HG03139 (cell line): ENCODE measurements at regions not wholly inside any gene's neighbourhood (a gene's known extent, or its start where the extent isn't known, plus 50 kb on each side); places are given as distances from the start of the nearest gene placed in this dataset.

Experiments used
- ATAC-seq: cut with Tn5 transposase; IDR thresholded peaks from one replicate; pipeline ENCODE4 v1.9.1; 2021; ENCODE audit not compliant: unreplicated experiment

DNA sequence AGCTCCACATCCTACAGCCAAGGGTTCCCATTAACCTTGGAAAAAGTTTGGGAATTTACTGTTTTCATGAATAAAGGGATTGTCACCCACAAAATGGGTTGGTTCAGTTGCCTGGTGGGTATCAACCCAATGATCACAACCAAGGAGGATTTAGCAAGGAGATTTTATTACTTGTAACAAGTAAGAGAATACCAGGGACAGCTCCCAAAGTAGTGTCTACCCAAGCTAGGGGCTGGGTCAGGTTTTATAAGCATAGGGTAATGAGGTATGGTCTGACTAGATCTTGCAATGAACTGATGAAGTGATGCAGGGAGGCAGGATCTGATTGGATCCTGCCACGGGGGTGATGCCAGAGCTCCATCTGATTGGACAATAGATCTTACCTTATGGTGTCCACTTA, 681.8 kb downstream of the SLC4A3 start:
- no peak for ATAC-seq

DNA sequence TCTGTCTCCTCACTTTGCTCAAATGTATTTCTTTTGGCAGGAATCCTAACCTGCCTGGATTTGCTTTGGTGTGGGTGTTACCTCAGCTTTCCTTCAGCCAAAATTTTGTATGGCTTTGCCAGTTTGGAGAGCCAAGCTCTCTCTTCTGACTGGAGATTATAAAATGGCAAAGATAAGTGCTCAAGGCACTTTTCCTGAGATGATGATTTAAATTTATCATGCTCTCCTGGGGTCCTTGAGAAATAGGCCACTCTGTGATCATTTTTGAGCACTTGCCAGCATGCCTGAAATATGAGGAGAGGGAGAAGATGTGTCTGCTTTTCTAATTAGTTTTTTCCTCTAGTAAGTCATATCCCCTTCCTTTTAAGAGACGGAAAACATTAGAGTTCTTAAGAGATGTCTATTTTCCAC, 683.0 kb downstream of the SLC4A3 start:
- no peak for ATAC-seq

DNA sequence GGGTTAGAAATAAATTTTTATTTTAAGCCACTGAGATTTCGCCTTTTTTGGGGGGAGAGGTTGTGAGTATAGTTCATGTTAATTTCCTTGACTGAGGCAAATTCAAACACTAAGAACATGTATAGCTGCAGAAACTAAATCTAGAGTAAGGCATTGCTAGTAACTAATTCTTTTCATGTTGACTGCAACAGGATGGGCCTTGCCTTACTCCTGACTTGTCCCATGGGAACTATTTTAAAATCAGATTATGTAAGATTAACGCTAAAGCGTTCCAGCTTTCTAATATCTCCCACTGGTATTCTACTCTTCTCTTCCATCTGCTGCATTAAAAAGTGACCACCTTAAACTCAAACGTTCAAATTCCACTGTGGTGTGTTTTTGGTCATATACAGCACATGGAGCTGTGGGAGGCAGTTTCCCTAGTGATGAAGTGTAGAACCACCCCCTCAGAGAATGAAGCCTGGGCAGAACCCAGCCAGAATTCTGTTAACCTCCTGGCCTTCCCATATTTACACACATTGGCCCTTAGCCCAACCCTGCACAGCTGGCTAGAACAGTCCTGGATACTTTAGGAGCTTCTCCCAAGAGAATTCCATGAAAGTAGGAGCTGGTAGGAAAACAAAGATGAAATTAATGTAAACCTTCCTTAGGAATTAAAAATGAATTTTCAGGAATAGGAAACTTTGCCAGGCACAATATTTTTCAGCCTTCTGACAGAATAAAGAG, 687.8 kb downstream of the SLC4A3 start:
- ATAC-seq: no peak

DNA sequence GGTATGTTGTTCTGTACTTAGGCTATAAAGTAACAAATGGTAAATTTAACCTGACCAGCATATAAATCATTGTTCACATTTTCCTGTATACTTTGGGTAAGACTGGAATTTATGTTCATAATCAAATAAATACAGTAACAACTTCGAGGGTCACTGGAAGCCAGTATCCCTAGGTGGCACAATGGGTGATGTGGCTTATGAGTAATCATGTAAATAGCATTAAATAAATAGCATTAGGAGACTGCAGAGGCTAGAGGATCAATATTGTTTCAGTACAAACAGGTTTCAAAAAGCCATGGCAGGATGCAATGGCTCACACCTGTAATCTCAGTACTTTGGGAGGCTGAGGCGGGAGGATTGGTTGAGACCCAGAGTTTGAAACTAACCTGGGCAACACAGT, 690.6 kb downstream of the SLC4A3 start:
- ATAC-seq: no peak

DNA sequence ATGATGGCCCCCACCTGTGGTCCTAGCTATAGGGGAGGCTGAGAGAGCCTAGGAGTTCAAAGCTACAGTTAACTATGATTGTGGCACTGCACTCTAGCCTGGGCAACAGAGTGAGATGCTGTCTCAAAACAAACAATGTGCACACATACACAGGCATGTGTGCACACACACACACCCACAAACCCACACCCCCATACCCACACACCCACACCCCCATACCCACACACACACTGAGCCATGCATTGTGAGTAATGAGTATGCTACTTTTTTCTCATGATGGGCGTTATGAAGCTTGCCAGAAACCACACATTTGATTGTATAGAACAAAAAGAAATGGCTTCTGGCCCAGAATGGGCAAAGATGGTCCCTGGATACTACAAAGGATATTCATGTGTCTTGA, 691.1 kb downstream of the SLC4A3 start:
- no peak for ATAC-seq

DNA sequence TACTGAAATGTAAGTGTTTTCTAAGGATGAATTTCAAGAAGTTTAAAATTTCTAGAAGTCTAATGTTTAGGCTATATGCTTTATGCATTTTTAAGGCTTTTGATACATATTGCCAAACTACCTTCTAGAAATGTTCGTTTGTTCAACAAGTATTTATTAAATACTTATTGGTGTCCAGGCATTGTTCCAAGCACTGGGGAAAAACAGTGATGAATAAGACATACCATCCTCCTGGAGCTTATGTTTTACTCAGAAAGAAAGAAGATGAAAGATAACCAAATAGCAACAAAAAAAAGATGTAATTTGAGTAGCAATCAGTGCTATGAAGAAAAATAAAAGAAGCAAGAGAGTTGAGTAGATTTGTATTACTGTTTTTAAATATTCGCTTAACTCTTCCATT, 692.9 kb downstream of the SLC4A3 start:
- no peak for ATAC-seq

DNA sequence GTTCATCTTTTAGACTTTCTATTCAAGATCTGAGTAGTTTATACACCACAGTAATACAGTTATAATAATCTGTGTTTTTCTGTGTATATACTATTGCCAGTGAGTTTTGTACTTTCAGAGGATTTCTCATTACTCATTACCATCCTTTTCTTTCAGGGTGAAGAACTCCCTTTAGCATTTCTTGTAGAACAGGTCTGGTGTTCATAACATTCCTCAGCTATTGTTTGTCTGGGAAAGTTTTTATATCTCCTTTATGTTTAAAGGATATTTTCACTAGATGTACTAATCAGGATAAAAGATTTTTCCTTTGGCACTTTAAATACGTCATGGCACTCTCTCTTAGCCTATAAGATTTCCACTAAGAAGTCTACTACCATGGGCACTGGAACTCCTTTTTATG, 705.5 kb downstream of the SLC4A3 start:
- no peak for ATAC-seq

DNA sequence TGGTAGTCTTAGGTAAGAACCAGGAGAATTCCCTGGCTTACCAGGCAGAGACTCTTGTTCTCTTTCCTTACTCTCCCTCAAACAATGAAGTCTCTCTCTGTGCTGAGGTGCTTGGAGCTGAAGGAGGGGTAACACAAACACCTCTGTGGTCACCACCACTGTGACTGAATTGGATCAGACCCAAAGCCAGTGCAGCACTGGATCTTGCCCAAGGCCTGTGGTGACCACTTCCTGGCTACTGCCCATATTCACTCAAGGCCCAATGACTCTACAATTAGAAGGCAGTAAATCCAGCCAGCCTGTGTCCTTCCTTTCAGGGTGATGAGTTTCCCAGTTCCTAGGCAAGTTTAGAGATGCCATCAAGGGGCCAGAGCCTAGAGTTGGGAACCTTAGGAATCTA, 706.8 kb downstream of the SLC4A3 start:
- ATAC-seq: no peak

DNA sequence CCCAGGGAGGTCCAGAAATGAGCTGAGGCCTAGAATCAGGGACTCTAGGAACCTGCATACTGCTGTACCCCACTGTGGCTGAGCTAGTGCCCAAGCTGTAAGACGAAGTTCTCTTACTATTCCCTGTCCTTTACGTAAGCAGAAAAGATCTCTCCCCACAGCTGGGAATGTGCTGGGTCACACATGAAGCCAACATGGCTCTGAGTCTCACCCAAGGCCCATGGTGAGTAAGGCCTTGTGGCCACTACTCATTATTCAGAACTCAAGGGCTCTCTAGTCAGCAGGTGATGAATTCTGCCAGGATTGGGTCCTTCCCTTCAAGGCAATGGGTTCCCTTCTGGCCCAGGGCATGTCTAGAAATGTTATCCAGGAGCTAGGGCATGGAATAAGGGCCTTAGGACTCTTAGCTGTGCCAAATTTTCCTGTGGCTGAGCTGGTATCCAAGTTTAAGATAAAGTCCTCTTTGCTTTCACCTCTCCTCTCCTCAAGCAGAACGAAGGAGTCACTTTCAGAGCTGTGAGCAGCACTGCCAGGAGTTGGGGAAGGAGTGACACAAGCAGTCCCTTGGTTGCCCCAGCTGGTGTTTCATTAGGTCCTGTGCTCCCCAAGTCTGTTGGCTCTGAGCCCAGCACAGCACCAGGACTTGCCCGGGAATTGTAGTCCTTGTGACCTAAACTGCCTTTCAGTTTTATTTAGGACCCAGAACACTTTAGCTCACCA, 707.6 kb downstream of the SLC4A3 start:
- no peak for ATAC-seq

DNA sequence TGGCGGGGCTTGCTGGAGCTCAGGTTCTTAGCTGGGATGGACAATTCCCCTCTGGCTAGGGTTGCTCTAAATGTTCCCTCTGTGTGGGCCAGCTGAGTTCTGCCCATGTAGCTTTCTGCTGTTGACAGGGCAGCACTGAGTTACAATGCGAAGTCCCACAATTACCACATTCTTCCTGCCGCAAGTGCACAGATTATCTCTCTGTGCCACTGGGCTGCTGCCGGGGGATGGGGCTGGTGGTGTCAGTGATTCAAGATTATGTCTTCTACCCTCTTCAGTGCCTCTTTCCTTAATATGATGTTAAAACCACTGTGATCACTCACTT, 708.1 kb downstream of the SLC4A3 start:
- ATAC-seq: no peak

DNA sequence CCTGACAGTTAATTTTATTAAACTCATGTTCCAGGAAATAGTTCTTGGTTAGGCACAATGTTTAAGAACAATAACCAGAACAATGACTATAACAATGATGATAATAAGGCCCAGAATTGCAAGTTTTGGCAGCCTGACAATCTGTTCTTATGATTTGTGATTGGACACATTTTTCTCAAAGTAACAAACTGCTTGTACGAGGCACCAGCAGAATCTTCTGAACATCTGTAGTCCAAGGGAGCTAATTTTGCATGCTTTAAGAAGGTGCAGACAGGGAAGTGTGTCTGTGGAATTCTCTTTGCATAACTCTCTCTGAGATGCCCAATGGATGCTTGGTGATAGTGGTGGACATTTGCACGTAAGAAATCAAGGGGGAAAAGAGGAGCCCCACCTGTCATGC, 709.3 kb downstream of the SLC4A3 start:
- ATAC-seq: no peak

DNA sequence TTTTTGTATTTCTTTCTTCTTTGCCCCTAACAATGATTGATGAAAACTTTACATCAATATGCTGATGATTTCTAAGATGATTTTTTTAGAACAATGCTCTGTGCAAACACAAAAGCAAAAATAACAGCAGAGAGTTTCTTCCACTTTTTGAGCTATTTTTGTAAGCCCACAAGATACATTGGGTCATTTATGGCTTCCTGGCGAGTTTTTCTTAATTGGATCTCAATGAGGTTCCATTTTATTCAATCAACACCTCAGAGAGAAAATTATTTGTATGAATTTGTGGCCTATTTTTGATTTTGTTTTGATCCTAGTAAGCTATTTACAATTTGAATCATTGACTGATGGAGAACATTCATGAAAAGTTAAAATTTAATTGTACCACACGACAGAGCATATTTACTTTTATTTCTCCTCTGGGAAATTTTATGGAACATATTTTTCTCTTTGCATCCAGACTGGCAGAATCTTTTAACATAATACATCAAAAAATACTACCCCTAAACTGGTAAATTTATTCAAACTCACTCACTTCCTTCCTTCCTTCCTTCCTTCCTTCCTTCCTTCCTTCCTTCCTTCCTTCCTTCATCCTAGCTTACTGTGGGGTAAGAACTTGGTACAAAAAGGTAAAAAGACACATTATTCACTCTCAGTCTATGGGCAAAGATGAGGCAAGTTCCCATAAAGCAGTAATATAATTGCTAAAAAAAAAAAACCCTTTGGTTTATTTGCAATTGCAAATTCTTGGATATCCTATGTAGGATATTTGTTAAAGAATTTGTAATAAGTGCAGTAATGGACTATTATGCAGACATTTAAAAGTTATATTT, 710.4 kb downstream of the SLC4A3 start:
- ATAC-seq: no peak

DNA sequence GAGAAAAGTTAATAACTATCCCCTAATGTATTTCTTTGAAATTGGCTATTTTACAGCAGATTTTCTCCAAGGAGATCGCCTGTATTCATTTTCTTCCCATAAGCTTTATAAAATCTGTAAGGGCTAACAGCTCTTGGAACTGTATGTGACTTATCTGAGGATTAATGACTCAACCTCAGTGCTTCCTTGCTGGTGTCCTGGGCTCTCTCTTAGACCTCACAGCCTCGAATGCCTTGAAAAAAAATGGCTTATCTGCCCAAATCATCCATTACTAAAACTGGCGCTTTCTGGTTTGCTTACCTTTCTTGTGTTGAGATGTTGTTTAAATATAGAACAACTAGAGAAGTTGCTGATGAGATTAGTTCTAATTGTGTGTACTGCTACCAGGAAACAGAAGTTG, 713.6 kb downstream of the SLC4A3 start:
- no peak for ATAC-seq

DNA sequence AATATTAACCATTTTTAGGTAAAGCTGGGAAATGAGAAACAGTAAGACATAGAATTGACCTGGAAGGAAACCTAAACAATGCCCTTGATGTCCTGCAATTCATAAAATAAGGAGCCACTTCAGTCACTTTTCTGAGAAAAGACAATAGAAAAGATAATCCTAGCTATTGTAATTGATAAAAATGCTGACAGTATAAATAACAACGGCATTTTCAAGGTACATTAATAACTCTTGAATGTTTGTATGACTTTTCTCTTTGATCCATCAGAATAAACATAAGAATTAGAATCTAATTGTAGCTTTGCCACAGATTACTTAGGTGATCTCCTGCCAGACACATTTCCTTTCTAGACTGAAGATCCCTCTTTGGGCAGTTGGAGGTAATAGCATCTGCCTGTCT, 719.5 kb downstream of the SLC4A3 start:
- no peak for ATAC-seq

DNA sequence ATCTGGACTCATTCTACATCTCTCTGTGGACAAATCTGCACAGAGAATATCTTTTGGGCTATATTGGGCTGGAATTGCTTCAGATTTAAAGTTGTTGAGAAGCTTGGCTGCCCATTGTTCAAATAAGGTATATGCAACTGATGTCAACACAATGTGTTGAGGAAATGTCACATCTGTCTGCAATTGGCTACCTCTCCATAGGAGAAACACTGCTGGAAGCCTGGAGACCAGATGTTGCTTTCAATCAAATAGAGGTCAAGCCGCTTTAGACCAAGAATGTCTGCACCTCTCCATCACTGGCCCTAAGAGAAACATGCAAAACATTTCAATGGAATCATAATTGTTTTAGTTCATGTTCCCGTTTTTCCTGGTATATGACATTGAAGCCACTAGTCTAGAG, 720.2 kb downstream of the SLC4A3 start:
- no peak for ATAC-seq

DNA sequence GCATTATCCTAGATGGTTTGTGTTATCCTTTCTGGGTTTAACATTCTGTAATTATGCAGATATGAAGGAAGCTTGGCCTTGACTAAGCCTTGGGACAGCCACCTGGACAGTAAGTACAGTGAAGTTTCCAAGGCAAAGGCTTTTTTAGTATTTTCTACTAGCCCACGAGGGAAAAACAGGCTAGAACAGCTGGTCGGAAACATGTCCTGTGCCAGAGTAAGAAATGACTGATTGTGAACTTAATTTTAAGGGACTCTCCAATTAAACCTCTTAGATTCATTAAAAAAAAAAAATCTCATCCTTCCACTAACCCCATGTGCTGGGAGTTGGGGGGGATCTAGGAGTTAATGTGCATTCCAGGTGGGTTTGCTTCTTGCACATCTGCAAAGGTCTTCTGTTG, 720.8 kb downstream of the SLC4A3 start:
- no peak for ATAC-seq

DNA sequence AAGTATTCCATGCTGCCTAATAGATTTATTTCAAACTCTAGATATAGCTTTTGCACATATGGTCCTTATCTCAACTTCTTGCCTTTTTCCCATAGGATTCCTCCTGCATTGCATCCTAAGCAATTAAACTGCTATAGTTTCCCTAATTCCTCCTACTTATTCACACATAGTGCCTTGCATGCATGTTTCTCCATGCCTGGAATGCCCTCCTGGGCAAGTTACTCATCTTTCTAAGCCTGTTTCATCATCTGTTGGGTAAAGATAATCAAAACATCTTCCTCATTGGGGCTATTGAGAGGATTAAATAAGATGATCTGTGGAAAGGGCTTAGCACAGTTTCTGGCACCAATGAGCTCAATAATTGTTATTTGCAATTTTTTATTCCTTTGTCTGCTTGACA, 726.5 kb downstream of the SLC4A3 start:
- no peak for ATAC-seq

DNA sequence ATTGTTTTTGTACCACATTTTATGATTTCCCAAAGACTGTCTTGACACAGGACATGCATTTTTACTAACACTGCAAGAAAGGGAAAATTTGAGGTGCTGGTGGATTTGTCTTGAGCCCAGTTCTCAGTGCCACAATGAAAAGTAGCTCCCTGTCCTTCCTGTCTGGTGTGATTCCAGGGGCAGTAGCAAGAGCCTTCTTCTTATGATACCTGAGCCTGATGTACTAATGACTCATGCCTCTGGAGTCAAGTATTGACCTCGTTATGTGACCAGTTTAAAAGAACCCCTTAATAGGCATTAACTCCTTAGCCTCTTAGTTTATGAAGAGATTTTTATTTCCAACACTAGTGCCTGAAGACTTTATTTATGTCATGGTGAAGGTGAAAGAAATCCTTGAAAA, 728.6 kb downstream of the SLC4A3 start:
- ATAC-seq: no peak

DNA sequence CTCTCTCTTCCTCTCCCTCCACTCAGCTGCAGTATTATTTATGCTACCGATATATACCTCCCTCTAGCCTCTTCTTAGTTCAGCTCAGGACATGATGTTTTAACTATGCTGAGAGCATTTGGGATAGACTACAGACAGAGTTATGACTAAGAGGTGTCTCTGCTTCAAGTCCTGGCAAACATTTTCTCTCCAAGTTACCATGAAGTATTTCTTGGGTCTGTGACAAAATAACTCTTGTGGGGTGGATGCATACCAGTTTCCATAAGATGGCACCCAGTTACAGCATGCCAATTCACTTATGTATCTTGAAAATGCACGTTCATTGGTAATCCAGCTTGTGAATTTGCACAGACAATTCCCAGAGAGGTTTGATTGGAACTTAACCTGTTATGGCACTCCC, 737.6 kb downstream of the SLC4A3 start:
- ATAC-seq: no peak

DNA sequence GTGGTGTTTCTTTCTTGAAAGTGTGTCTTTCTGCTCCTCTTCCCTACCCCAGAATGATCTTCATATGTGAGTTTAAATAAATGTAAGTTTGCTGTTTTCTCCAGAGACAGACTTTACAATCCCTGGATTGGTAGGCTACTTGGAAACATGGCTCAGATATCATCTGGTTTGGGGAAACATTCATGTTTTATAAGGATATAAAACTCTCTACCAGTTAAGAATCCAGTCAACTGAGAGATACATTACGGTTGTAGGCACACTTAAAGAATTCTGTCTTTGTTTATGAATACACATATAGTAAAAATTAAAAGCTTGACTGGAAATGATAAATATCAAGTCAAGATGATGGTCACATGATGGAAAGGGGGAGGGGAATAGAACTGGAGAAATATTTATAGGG, 739.3 kb downstream of the SLC4A3 start:
- ATAC-seq: no peak

DNA sequence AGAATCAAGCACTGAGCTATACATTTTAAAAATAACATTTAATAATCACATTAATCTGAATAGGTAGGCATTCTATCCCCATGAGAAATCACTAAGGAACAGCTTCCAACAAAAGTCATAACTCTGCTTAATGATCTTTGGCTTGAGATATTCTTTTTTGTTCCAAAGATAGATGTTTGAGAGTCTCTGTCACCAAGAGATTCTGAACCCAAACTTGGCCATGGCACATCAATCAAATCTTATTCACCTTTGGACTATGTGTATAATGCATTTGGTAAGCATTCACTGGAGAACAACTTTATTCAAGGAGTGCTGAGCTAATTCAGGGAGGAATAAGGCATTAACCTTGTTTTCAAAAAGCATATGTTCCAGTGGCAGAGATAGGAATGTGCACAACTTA, 743.3 kb downstream of the SLC4A3 start:
- no peak for ATAC-seq

DNA sequence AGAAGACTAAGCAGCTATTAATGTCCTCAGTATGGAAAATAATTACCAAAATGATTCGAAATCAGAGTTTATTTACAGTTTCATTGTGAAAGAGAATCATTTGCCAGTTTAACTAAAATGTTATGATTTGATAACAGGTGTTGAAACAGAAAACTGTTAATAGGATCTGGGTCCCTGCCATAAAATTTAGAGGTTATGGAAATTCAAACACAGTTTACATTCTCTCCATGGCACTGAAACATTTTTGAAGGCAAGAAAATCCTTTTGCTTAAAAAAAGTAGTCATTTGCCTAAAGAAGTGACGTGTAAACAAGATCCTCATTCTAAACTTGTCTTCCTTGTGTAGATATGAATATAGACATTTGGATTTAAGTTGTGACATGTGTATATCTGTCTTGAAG, 743.8 kb downstream of the SLC4A3 start:
- ATAC-seq: no peak
